Activated CD8-positive, alpha-beta memory T cell treated with anti-CD3 and anti-CD28 coated beads, Interleukin-2, amount 10 ng/mL, durations not matched to agents 7 days and 5 days (primary cell): ENCODE measurements at regions not wholly inside any gene's neighbourhood (a gene's known extent, or its start where the extent isn't known, plus 50 kb on each side); places are given as distances from the start of the nearest gene placed in this dataset.
"Not testable (repeated sequence)": the region's sequence is repeated elsewhere in the genome, so short reads cannot be mapped to it uniquely, and the experiment has no call there.

Experiments
- ATAC-seq: fragments of 150-1000 bp; cut with Tn5 transposase; one replicate; pipeline ENCODE4 v1.10.0; 2021; ENCODE audit warnings: moderate library complexity
- CTCF ChIA-PET: fragments of 350-600 bp; sonication (Branson Sonifier 250); formaldehyde crosslinking; loops from one replicate; lab custom pipeline; 2021; ENCODE audit warnings: antibody characterized with exemption; lab: Charles Lee
- DNase-seq: peaks from one replicate; pipeline ENCODE4 v3.0.0-alpha.2; 2020
- H3K27ac Mint-ChIP-seq: one replicate; pipeline ENCODE4 v1.8.0; 2021; ENCODE audit warnings: mild to moderate bottlenecking, mixed read lengths
- H3K27me3 Mint-ChIP-seq: one replicate; pipeline ENCODE4 v1.8.0; 2021; ENCODE audit warnings: mixed read lengths
- H3K36me3 Mint-ChIP-seq: one replicate; pipeline ENCODE4 v1.8.0; 2021; ENCODE audit warnings: mild to moderate bottlenecking, mixed read lengths
- H3K4me1 Mint-ChIP-seq: one replicate; pipeline ENCODE4 v1.8.0; 2021; ENCODE audit warnings: mixed read lengths
- H3K4me3 Mint-ChIP-seq: one replicate; pipeline ENCODE4 v1.8.0; 2021; ENCODE audit warnings: mild to moderate bottlenecking, moderate library complexity, mixed read lengths
- H3K9me3 Mint-ChIP-seq: one replicate; pipeline ENCODE4 v1.8.0; 2022; ENCODE audit warnings: low read depth, mixed read lengths

DNA sequence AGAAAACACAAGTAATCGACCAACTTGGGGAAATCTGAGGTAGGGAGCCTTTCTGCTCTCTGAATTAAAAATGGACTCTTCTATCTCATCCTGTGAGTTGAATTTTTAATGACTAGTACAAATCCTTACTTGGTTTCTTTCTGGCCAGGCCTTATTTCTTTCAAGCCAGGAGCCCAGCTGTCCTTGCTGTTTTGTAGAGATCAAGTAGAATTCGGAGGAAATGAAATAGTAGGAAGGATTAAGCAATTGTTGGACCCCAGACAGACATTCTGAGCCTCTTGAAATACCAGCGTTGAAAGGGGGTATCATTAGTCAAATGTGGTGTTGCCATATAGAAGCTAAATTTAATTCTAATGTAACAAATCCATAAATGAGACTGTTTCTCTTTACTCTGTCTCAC, 53.7 kb upstream of the SMIM15 start:
- Mint-ChIP-seq H3K4me1 (no peaks in the 10 kb centered on the region), H3K4me3 (no peak overlapping the region), H3K36me3 (no peaks in the 10 kb centered on the region), H3K27me3 (peaks cover 22% of the 10 kb centered on the region), H3K9me3 (no peaks in the 10 kb centered on the region), H3K27ac (no peak overlapping the region)
- CTCF ChIA-PET, result no interaction called here
- ATAC-seq, result no peak
- DNase-seq, result no peak

DNA sequence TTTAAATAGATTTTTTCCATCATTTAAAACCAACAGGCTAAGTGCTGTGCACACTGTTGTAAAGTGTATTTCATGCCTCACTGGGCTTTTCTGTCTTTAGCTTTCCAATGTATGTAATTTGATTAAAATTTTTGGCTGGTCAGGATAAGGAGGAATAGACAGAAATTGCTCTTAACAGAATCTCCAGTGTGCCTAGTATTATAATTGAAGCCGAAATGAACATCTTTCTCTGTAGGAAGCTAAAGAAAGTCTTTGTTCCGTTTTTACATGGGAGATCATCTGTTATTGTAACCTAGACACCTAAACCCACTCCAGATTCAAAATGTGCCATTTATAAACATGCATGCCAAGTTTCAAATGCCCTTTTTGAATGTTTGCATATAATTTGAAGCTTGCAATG, 54.5 kb upstream of the SMIM15 start:
- Mint-ChIP-seq H3K9me3 (no peaks in the 10 kb centered on the region), H3K27ac (no peak overlapping the region), H3K36me3 (no peaks in the 10 kb centered on the region), H3K4me3 (no peak overlapping the region), H3K27me3 (peaks cover 23% of the 10 kb centered on the region), H3K4me1 (no peaks in the 10 kb centered on the region)
- no peak for ATAC-seq
- CTCF ChIA-PET, result no interaction called here
- DNase-seq, result no peak

DNA sequence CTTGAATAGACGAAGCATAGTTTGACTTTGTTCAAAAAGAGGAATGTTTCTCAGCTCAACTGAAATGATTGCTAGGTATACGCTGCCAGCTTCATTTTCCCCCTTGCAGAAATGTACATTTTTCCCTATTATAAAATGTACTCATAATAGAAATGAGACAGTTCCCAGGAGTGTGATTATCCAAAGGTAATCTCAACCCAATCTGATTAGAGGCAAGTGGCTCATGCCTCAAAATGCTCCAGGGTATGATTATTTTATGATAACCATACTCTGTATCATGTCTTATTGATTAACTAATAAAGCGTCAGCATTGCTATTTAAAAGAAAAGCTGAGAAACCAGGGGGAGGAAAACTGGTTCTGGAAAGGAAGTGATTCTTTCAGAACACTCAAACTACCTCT, 54.9 kb upstream of the SMIM15 start:
- Mint-ChIP-seq H3K9me3 (no peaks in the 10 kb centered on the region), H3K27me3 (peaks cover 23% of the 10 kb centered on the region), H3K36me3 (no peaks in the 10 kb centered on the region), H3K4me1 (no peaks in the 10 kb centered on the region), H3K27ac (no peak overlapping the region), H3K4me3 (no peak overlapping the region)
- CTCF ChIA-PET, result no interaction called here
- DNase-seq (no peak), ATAC-seq (no peak)

DNA sequence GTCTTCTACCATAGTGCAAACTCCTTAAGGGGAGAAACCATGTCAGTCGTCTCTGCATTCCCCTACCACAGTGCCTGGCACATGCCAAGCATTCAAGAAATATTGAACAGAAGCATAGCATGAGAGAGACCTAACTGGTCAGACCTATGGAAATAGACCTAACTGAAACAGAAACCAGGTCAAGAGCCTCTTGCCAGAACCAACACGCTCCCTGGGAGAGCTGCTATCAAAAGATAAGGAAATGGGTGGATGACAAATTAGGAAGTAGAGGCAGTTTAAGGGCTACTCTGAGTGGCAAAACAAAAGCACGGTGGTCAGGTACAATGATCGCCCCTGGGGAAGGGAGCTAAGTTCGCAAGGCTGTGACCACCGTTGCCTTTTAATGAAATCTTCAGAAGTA, 66.0 kb upstream of the SMIM15 start:
- Mint-ChIP-seq H3K27me3 (peaks cover 5% of the 10 kb centered on the region), H3K4me3 (no peak overlapping the region), H3K4me1 (peaks cover 17% of the 10 kb centered on the region), H3K9me3 (peaks cover 3% of the 10 kb centered on the region), H3K36me3 (peaks cover 3% of the 10 kb centered on the region), H3K27ac (no peak overlapping the region)
- DNase-seq (no peak), ATAC-seq (no peak)
- CTCF ChIA-PET, result no interaction called here

GRCh38 chr5:61228691-61229280, 66.5 kb upstream of the SMIM15 start:
- peaks cover 2% of the 10 kb centered on the region for H3K27me3 Mint-ChIP-seq
- CTCF ChIA-PET, result no interaction called here
- no peak for DNase-seq
- peak; percentile 65 for ATAC-seq
- peaks cover 17% of the 10 kb centered on the region for H3K4me1 Mint-ChIP-seq
- peaks cover 3% of the 10 kb centered on the region for H3K36me3 Mint-ChIP-seq
- H3K27ac Mint-ChIP-seq, result no peak overlapping the region
- peaks cover 3% of the 10 kb centered on the region for H3K9me3 Mint-ChIP-seq
- H3K4me3 Mint-ChIP-seq, result no peak overlapping the region

GRCh38 chr5:61229416-61229815, 67.1 kb upstream of the SMIM15 start:
- CTCF ChIA-PET, result no interaction called here
- H3K9me3 Mint-ChIP-seq, result peaks cover 3% of the 10 kb centered on the region
- peaks cover 17% of the 10 kb centered on the region for H3K4me1 Mint-ChIP-seq
- H3K27me3 Mint-ChIP-seq, result no peaks in the 10 kb centered on the region
- peaks cover 3% of the 10 kb centered on the region for H3K36me3 Mint-ChIP-seq
- ATAC-seq, result no peak
- no peak for DNase-seq
- H3K4me3 Mint-ChIP-seq, result no peak overlapping the region
- H3K27ac Mint-ChIP-seq, result no peak overlapping the region

- no peak overlapping the region for H3K4me3 Mint-ChIP-seq
- ATAC-seq (no peak), DNase-seq (no peak)
- H3K4me1 Mint-ChIP-seq, result peaks cover 17% of the 10 kb centered on the region
- H3K27me3 Mint-ChIP-seq, result no peaks in the 10 kb centered on the region
- CTCF ChIA-PET, result no interaction called here
- no peak overlapping the region for H3K27ac Mint-ChIP-seq
- peaks cover 3% of the 10 kb centered on the region for H3K36me3 Mint-ChIP-seq
- peaks cover 3% of the 10 kb centered on the region for H3K9me3 Mint-ChIP-seq
Measured at GRCh38 chr5:61230492-61230891, 68.2 kb upstream of the SMIM15 start.

DNA sequence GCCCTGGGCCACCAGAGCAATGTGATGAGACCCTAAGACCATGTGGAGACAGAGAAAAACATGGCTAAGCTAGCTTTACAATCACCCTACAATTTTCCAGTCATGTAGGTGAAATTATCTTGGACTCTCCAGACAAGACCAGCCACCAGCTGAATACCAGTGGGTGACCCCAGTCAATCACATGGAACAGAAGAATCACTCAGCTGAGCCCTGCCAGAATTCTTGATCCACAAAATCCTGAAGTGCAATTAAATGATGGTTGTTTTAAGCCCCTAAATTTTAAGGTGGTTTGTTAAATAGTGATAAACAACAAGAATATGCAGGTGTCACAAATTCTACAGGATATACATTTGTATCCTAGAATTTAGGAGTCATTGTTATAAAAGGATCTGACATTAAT, 69.5 kb upstream of the SMIM15 start:
- CTCF ChIA-PET, result no interaction called here
- Mint-ChIP-seq H3K36me3 (peaks cover 3% of the 10 kb centered on the region), H3K9me3 (peaks cover 3% of the 10 kb centered on the region), H3K27ac (no peak overlapping the region), H3K4me3 (no peak overlapping the region), H3K27me3 (no peaks in the 10 kb centered on the region), H3K4me1 (peaks cover 17% of the 10 kb centered on the region)
- DNase-seq, result no peak
- ATAC-seq, result no peak

DNA sequence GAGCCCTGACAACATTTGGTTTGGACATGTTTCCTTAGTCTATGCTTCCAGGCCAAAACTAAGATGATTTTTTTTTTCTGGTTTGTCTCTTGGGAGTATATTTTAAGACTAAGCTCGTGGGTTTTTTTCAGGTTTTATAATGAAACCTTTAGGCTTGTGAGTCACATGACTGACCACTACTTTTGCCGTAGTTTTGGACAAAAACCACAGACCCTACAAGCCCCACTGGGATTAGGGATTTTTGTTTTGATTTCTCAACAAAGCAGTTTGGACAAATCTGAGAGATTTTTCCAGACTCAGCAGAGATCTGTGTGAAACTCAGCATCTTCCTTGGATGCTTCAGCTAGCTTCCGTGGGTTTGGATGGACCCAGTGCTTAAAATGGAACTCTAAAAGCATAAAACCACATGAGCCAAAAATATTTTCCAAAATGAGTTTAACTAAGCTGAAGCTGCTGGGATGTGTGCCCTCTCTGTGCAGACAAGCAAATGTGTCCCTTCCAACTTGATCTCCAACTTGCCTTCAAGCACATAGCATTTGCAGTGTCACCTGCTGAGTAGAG, 70.3 kb upstream of the SMIM15 start:
- Mint-ChIP-seq H3K27ac (no peak overlapping the region), H3K36me3 (peaks cover 3% of the 10 kb centered on the region), H3K27me3 (no peaks in the 10 kb centered on the region), H3K4me3 (no peak overlapping the region), H3K4me1 (peaks cover 17% of the 10 kb centered on the region), H3K9me3 (peaks cover 3% of the 10 kb centered on the region)
- ATAC-seq (no peak), DNase-seq (no peak)
- CTCF ChIA-PET, result no interaction called here

DNA sequence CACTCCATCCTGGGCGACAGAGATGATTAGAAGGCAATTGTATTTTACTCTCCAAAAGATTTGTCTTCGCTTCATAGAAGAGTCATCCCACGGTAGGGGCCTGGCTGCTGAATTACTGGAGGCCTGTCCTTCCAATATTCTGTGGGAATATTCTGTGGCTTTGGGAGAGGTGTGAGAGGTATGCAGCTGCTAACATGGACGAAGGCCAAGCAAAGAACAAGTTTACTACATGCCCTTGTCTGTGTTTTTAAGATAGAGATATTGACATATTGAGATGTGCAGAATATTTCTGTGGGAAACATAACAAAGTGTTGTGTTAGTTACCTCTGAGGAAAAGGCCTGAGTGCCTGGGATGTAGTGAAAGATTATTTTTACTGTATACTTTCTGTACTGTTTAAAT, 71.8 kb upstream of the SMIM15 start:
- Mint-ChIP-seq H3K9me3 (peaks cover 3% of the 10 kb centered on the region), H3K27me3 (peaks cover 3% of the 10 kb centered on the region), H3K4me3 (no peak overlapping the region), H3K36me3 (peaks cover 3% of the 10 kb centered on the region), H3K4me1 (peaks cover 9% of the 10 kb centered on the region), H3K27ac (no peak overlapping the region)
- no peak for ATAC-seq
- DNase-seq, result no peak
- CTCF ChIA-PET, result no interaction called here

- not testable (repeated sequence) for H3K27ac Mint-ChIP-seq, H3K27me3 Mint-ChIP-seq, H3K4me3 Mint-ChIP-seq, ATAC-seq, H3K9me3 Mint-ChIP-seq, DNase-seq, H3K4me1 Mint-ChIP-seq, H3K36me3 Mint-ChIP-seq
- CTCF ChIA-PET, result interaction anchor here (1.4 kb wide), 1 partner anchor 9 kb away, joined by 4 read pairs; no protein-coding TSS in a partner anchor
Measured at GRCh38 chr5:61236715-61237114, 74.4 kb upstream of the SMIM15 start.

GRCh38 chr5:61245486-61245885, 83.2 kb upstream of the SMIM15 start:
- ATAC-seq, result no peak
- H3K4me3 Mint-ChIP-seq, result no peak overlapping the region
- no peaks in the 10 kb centered on the region for H3K9me3 Mint-ChIP-seq
- CTCF ChIA-PET, result no interaction called here
- H3K27ac Mint-ChIP-seq, result no peak overlapping the region
- no peaks in the 10 kb centered on the region for H3K4me1 Mint-ChIP-seq
- H3K36me3 Mint-ChIP-seq, result no peaks in the 10 kb centered on the region
- peaks cover 15% of the 10 kb centered on the region for H3K27me3 Mint-ChIP-seq
- no peak for DNase-seq

DNA sequence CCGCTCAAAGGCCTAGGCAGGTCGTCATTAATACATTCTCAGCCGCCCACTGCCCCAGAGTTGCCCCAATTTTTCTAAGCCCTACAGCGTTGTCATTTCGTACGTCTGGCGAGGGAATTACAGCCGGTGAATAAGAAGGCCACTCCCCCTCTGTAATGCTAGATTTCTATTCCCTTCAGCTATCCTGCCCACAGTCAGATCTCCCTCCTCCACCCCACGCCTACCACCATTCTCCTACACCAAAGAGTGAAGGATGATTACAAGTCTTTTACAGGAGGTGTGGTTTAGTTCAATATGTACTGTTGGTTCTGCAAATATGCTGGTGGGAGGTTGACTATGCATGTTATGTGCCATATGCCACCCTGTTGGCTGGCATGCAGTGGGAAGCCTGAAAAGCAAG, 83.7 kb upstream of the SMIM15 start:
- DNase-seq, result no peak
- no peak for ATAC-seq
- Mint-ChIP-seq H3K36me3 (no peaks in the 10 kb centered on the region), H3K9me3 (no peaks in the 10 kb centered on the region), H3K4me3 (no peak overlapping the region), H3K27ac (no peak overlapping the region), H3K27me3 (peaks cover 17% of the 10 kb centered on the region), H3K4me1 (no peaks in the 10 kb centered on the region)
- CTCF ChIA-PET, result no interaction called here

- no peak for DNase-seq
- ATAC-seq, result no peak
- Mint-ChIP-seq H3K27me3 (peaks cover 13% of the 10 kb centered on the region), H3K9me3 (no peaks in the 10 kb centered on the region), H3K4me1 (no peaks in the 10 kb centered on the region), H3K4me3 (no peak overlapping the region), H3K27ac (no peak overlapping the region), H3K36me3 (no peaks in the 10 kb centered on the region)
- CTCF ChIA-PET, result no interaction called here
Measured at GRCh38 chr5:61246768-61247307, 84.6 kb upstream of the SMIM15 start.
